ENCODE measurements at regions not wholly inside any gene's neighbourhood (a gene's known extent, or its start where the extent isn't known, plus 50 kb on each side); places are given as distances from the start of the nearest gene placed in this dataset.

- TF ChIP-seq MAX (CRISPR knock-in tag; IDR thresholded peaks at IDR 0.05) (no peak), ESRRA (CRISPR knock-in tag; IDR thresholded peaks at IDR 0.05; ENCODE audit: borderline replicate concordance) (no peak), TEAD1 (CRISPR knock-in tag; IDR thresholded peaks at IDR 0.05) (no peak), NFYB (CRISPR knock-in tag; conservative IDR thresholded peaks at IDR 0.05; ENCODE audit: low read depth) (no peak), ZNF138 (CRISPR knock-in tag; conservative IDR thresholded peaks at IDR 0.05) (no peak), ZNF281 (CRISPR knock-in tag; IDR thresholded peaks at IDR 0.05) (no peak), USF2 (CRISPR knock-in tag; IDR thresholded peaks at IDR 0.05) (no peak), MLX (CRISPR knock-in tag; IDR thresholded peaks at IDR 0.05) (no peak), KAT7 (CRISPR knock-in tag; IDR thresholded peaks at IDR 0.05; ENCODE audit: borderline replicate concordance) (no peak), HMGXB4 (CRISPR knock-in tag; IDR thresholded peaks at IDR 0.05) (no peak)
Measured at GRCh38 chr4:126755506-126755905, 877.3 kb upstream of the INTU start (continued).

- Mint-ChIP-seq H3K4me1 (no peaks in the 10 kb centered on the region), H3K4me3 (no peak overlapping the region), H3K27ac (no peak overlapping the region), H3K36me3 (no peaks in the 10 kb centered on the region), H3K27me3 (ENCODE audit: low read depth) (no peaks in the 10 kb centered on the region), H3K9me3 (no peaks in the 10 kb centered on the region)
- ATAC-seq (no peak), DNase-seq (ENCODE audit: low spot score) (no peak)
- ChIA-PET POLR2A (no interaction called here), CTCF (no interaction called here)
- no peak for TF ChIP-seq FOXP1 (CRISPR knock-in tag; IDR thresholded peaks at IDR 0.05; ENCODE audit: borderline replicate concordance)
- TF ChIP-seq E2F5 (CRISPR knock-in tag; IDR thresholded peaks at IDR 0.05): no peak
- TF ChIP-seq ZNF532 (CRISPR knock-in tag; IDR thresholded peaks at IDR 0.05; ENCODE audit: borderline replicate concordance): no peak
- no peak for TF ChIP-seq JUN (CRISPR knock-in tag; IDR thresholded peaks at IDR 0.05)
Measured at GRCh38 chr4:126756050-126756829, 876.5 kb upstream of the INTU start.
